Astrocyte (in vitro differentiated cells and primary cell): ENCODE measurements at regions not wholly inside any gene's neighbourhood (a gene's known extent, or its start where the extent isn't known, plus 50 kb on each side); places are given as distances from the start of the nearest gene placed in this dataset.

ENCODE experiments used
- CTCF ChIP-seq: IDR thresholded peaks from 2 replicates; pipeline ENCODE4 v1.5.1; 2011; ENCODE audit warnings: low read depth, mild to moderate bottlenecking, inconsistent platforms, low read length, moderate library complexity; ENCODE audit not compliant: insufficient read depth
- EZH2 ChIP-seq: IDR thresholded peaks from 2 replicates; pipeline ENCODE4 v1.6.1; 2012; ENCODE audit warnings: mild to moderate bottlenecking, low read length, inconsistent platforms; ENCODE audit not compliant: insufficient read depth

DNA sequence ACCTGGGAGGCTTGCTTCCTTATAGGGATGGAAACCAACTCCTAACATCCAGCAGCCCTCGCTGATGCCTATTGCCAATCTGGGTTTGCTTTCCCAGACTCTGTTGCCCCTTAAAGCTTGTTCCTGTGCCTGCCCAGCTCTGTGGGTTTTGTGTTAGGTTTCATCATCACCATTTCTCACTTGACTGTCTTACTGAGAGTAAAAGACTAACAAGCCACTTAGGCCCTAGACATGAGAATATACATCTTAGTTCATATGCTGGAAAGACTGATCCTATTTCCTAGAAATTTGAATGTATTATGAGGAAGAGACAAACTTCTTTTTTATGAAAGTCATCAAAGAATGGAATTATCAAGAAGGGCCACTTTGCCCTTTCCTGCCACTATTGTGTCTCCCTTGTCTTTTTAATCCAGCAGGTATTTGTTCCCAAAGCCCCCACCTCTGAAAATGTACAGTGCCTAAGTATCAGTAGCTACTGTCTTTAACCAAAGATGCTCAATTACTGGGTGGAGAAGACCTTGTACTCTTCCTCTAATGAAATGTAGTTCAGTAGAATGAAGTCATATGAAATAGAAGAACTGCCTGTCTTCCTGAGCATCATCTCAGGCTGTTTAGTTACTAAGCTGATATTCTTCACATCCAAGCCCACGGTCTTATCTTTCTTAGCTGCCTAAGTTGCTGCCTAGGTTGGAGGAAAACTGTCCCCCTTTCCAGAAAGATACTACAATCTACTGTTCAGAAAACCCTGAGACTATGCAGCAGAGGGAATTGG lies 59.8 kb upstream of the ZPLD1 start:
- TF ChIP-seq EZH2 (no peak), CTCF (no peak)
